ENCODE measurements at regions not wholly inside any gene's neighbourhood (a gene's known extent, or its start where the extent isn't known, plus 50 kb on each side); places are given as distances from the start of the nearest gene placed in this dataset.

- TF ChIP-seq CTCF (conservative IDR thresholded peaks at IDR 0.05; ENCODE audit: low read depth in 2 of 2): no peak
- no peak for TF ChIP-seq JUNB (IDR thresholded peaks at IDR 0.05; ENCODE audit: unreplicated experiment)
- no peak for TF ChIP-seq REST (IDR thresholded peaks at IDR 0.05; ENCODE audit: unreplicated experiment)
- TF ChIP-seq POLR2AphosphoS5 (IDR thresholded peaks at IDR 0.05; ENCODE audit: low read depth): no peak
- TF ChIP-seq EZH2 (IDR thresholded peaks at IDR 0.05; ENCODE audit: low read depth, unreplicated experiment): no peak
- TF ChIP-seq EZH2phosphoT487 (IDR thresholded peaks at IDR 0.05; ENCODE audit: unreplicated experiment): no peak
- TF ChIP-seq ETS1 (IDR thresholded peaks at IDR 0.05): no peak
- TF ChIP-seq CREB1 (CRISPR knock-in tag; IDR thresholded peaks at IDR 0.05; ENCODE audit: low read depth): no peak
- no peak for TF ChIP-seq ZNF114 (CRISPR knock-in tag; IDR thresholded peaks at IDR 0.05)
- no peak for TF ChIP-seq STAT1 (IDR thresholded peaks at IDR 0.05; ENCODE audit: unreplicated experiment)
- no peak for TF ChIP-seq ZNF462 (CRISPR knock-in tag; IDR thresholded peaks at IDR 0.05)
- no peak for TF ChIP-seq NANOG (IDR thresholded peaks at IDR 0.05; ENCODE audit: borderline replicate concordance)
- TF ChIP-seq ZNF331 (CRISPR knock-in tag; IDR thresholded peaks at IDR 0.05; ENCODE audit: low read depth): no peak
Measured at GRCh38 chr7:28310460-28310848, 101.9 kb upstream of the CREB5 start.

Data from GM23338 (cell line).